LNCAP (cell line): ENCODE measurements at regions not wholly inside any gene's neighbourhood (a gene's known extent, or its start where the extent isn't known, plus 50 kb on each side); places are given as distances from the start of the nearest gene placed in this dataset.

Experiments
- TF ChIP-seq, protein P1 (sequence below): fragments of 450-650 bp; IDR thresholded peaks from 2 replicates; pipeline ENCODE4 v1.5.1; 2017; ENCODE audit warnings: mild to moderate bottlenecking

DNA sequence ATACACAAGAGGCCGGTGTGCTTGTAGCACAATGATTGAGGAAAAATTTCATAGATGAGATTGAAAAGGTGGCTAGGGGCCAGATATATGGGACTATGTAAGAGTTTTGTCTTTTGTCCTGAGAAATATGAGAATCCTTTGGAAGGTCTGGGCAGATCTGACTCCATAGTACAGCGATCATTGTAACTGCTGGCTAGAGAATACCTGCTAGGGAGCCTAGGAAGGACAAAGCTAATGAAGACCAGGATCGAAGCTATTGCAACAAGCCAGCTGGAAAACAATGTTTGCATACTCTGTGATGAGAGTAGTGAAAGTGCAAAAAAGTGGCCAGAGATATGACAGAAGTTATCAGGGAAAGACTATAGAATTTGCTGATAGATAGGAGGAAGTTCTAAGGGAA is 537.6 kb downstream of the C12orf50 start:
- TF ChIP-seq, protein P1, sequence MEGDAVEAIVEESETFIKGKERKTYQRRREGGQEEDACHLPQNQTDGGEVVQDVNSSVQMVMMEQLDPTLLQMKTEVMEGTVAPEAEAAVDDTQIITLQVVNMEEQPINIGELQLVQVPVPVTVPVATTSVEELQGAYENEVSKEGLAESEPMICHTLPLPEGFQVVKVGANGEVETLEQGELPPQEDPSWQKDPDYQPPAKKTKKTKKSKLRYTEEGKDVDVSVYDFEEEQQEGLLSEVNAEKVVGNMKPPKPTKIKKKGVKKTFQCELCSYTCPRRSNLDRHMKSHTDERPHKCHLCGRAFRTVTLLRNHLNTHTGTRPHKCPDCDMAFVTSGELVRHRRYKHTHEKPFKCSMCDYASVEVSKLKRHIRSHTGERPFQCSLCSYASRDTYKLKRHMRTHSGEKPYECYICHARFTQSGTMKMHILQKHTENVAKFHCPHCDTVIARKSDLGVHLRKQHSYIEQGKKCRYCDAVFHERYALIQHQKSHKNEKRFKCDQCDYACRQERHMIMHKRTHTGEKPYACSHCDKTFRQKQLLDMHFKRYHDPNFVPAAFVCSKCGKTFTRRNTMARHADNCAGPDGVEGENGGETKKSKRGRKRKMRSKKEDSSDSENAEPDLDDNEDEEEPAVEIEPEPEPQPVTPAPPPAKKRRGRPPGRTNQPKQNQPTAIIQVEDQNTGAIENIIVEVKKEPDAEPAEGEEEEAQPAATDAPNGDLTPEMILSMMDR = no peak

GRCh38 chr12:87491089-87491488 is 538.1 kb downstream of the C12orf50 start:
- TF ChIP-seq, protein P1 = no peak

DNA sequence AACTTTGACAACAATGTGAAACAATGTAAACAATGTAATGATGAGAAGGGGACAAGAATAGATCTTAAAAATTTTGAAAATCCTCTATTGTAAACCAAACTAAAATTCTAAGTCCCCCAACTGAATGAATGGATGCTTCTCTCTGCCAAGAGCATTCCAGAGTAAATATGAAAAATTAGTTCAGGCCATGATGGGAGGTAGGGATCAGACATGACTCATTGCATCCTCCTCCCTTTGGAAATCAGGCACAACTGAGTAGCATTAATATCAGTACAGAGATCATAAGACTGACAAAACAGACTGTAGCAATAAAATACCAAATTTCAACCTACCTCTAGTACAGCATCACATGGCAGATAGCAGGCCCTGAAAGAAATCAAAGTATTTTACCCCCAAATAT is 559.9 kb downstream of the C12orf50 start:
- TF ChIP-seq, protein P1 = no peak

GRCh38 chr12:87467936-87468335 is 561.3 kb downstream of the C12orf50 start:
- TF ChIP-seq, protein P1 = no peak

DNA sequence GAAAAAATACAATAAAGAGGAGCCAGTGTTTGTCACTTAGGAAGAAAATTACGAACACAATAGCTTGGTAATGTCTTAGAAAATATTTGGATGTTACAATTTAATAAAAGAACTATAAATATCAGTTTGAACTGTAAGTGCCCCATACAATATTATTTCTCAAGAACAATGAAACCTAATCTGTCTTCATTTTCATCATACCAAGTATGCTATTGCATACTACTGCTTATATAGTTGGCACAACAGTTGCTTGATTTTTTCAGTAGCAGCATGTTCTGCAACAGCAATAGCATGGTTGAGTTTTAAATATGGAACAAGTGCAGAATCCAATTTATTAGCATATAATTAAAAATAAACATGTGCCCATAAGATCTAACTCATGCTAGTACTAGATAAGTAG is 564.6 kb downstream of the C12orf50 start:
- TF ChIP-seq, protein P1 = no peak

- TF ChIP-seq, protein P1 = no peak
Measured at GRCh38 chr12:87444039-87444438, 585.2 kb downstream of the C12orf50 start.

GRCh38 chr12:87441511-87441910 is 587.7 kb downstream of the C12orf50 start:
- TF ChIP-seq, protein P1 = no peak
